NB4 (cell line): ENCODE measurements at regions not wholly inside any gene's neighbourhood (a gene's known extent, or its start where the extent isn't known, plus 50 kb on each side); places are given as distances from the start of the nearest gene placed in this dataset.

Source experiments
- CTCF ChIP-seq: IDR thresholded peaks from one replicate; pipeline ENCODE4 v1.5.1; 2012; ENCODE audit warnings: low read depth, low read length
- MAX ChIP-seq: IDR thresholded peaks from 2 replicates; pipeline ENCODE4 v1.6.1; 2011; ENCODE audit warnings: low read depth, low read length

- TF ChIP-seq CTCF (no peak), MAX (no peak)
Measured at GRCh38 chr7:84682543-84682942, 488.0 kb upstream of the SEMA3A start.
